ENCODE measurements at regions not wholly inside any gene's neighbourhood (a gene's known extent, or its start where the extent isn't known, plus 50 kb on each side); places are given as distances from the start of the nearest gene placed in this dataset.

DNA sequence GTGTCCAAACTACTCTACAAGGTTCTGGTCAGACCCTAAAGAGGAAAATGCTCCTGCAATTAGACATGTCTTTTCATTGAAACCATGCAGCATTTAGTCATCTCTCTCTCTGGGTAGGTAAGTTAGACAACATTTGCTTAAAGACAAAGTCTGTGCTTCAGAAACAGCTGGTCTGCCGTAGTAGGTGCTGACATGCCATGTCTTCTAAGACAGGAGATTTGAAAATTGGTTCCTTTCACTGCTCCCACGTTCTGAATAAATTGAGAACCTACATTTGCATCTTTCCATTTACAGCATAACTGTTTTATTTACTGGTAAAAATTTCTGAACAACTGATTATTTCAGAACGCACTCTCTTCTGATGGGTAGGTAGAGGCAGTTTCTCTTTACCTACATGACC, 494.0 kb downstream of the EFNB2 start:
- no peaks in the 10 kb centered on the region for H3K9me3 Mint-ChIP-seq

DNA sequence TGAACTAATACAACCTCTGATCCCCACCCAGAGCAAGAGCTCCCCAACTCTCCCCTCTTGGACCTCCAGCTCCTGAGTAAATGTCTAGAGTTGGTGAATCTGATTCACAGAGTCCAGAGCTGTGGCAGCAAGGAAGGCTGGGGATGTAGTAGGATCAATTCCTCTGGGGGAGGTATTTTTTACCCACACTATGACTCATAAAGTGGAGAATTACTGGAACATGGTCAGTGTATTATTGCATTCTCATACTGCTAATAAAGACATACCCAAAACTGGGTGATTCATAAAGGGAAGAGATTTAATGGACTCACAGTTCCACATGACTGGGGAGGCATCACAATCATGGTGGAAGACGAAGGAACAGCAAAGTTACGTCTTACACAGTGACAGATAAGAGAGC, 496.7 kb downstream of the EFNB2 start:
- TF ChIP-seq, protein P1, sequence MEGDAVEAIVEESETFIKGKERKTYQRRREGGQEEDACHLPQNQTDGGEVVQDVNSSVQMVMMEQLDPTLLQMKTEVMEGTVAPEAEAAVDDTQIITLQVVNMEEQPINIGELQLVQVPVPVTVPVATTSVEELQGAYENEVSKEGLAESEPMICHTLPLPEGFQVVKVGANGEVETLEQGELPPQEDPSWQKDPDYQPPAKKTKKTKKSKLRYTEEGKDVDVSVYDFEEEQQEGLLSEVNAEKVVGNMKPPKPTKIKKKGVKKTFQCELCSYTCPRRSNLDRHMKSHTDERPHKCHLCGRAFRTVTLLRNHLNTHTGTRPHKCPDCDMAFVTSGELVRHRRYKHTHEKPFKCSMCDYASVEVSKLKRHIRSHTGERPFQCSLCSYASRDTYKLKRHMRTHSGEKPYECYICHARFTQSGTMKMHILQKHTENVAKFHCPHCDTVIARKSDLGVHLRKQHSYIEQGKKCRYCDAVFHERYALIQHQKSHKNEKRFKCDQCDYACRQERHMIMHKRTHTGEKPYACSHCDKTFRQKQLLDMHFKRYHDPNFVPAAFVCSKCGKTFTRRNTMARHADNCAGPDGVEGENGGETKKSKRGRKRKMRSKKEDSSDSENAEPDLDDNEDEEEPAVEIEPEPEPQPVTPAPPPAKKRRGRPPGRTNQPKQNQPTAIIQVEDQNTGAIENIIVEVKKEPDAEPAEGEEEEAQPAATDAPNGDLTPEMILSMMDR (IDR thresholded peaks at IDR 0.05), result no peak
- H3K9me3 Mint-ChIP-seq, result no peaks in the 10 kb centered on the region
- H3K27me3 Mint-ChIP-seq (ENCODE audit: insufficient read depth), result peaks cover 1% of the 10 kb centered on the region; the same call in 1 of the 2 replicates
- H3K36me3 Mint-ChIP-seq (ENCODE audit: low read depth), result no peaks in the 10 kb centered on the region
- H3K27ac Mint-ChIP-seq, result peak overlapping the region; percentile 48
- peak overlapping the region; percentile 14; the same call in 1 of the 2 replicates for H3K4me3 Mint-ChIP-seq
- H3K4me1 Mint-ChIP-seq (ENCODE audit: low read depth), result peaks cover 37% of the 10 kb centered on the region
- DNase-seq, result peak; percentile 83

More for the DNA sequence above, 494.0 kb downstream of the EFNB2 start:
- peaks cover 29% of the 10 kb centered on the region for H3K4me1 Mint-ChIP-seq (ENCODE audit: low read depth)
- TF ChIP-seq, protein P1 (IDR thresholded peaks at IDR 0.05), result no peak
- no peaks in the 10 kb centered on the region for H3K36me3 Mint-ChIP-seq (ENCODE audit: low read depth)
- H3K4me3 Mint-ChIP-seq, result no peak overlapping the region
- H3K27ac Mint-ChIP-seq, result no peak overlapping the region
- H3K27me3 Mint-ChIP-seq (ENCODE audit: insufficient read depth), result peaks cover 1% of the 10 kb centered on the region; the same call in 1 of the 2 replicates
- no peak for DNase-seq

DNA sequence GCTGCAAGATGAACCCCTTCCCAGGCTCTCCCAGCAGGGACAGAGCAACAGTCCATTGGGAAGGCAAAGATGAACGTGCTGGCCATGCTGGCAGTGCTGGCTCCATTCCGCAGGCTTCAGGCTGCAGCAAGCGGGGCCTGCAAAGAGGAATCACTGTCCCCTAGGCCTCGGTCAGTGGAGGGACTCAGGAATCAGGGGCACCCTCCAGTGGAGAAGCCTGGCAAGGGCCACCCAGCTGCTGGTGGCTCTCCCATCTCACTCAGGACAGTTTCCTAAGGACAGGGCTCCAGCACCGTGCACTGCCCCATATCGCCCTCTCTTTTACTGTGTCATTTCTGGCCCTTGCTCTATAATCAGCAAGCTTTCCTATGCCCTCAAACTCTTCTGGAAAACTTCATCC, 498.6 kb downstream of the EFNB2 start:
- Mint-ChIP-seq H3K9me3 (no peaks in the 10 kb centered on the region), H3K4me3 (no peak overlapping the region), H3K27ac (no peak overlapping the region), H3K36me3 (ENCODE audit: low read depth) (no peaks in the 10 kb centered on the region), H3K4me1 (ENCODE audit: low read depth) (peaks cover 45% of the 10 kb centered on the region), H3K27me3 (ENCODE audit: insufficient read depth) (peaks cover 1% of the 10 kb centered on the region; the same call in 1 of the 2 replicates)
- DNase-seq, result no peak
- TF ChIP-seq, protein P1 (IDR thresholded peaks at IDR 0.05), result no peak

DNA sequence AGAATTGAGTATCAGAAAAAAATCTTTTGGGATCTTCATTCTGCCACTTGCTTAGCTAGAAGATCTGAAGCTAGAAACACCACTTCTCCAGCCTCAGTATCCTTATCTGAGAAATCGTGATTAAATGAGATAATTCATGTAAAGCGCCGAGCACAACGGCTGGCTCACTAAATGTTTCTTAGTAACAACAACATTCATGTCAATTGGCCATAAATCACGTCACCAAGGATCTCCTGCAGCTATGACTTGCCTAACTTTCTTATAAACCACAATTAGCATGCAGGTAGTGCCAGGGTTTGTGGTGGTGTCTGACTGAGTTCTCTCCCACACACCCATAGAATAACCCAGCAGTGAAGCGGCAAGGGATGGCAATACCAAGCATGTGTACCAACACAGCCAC, 501.3 kb downstream of the EFNB2 start:
- no peak overlapping the region for H3K4me3 Mint-ChIP-seq
- no peaks in the 10 kb centered on the region for H3K36me3 Mint-ChIP-seq (ENCODE audit: low read depth)
- no peaks in the 10 kb centered on the region for H3K9me3 Mint-ChIP-seq
- TF ChIP-seq, protein P1 (IDR thresholded peaks at IDR 0.05), result no peak
- peaks cover 36% of the 10 kb centered on the region for H3K4me1 Mint-ChIP-seq (ENCODE audit: low read depth)
- peaks cover 1% of the 10 kb centered on the region; the same call in 1 of the 2 replicates for H3K27me3 Mint-ChIP-seq (ENCODE audit: insufficient read depth)
- no peak for DNase-seq
- no peak overlapping the region for H3K27ac Mint-ChIP-seq

DNA sequence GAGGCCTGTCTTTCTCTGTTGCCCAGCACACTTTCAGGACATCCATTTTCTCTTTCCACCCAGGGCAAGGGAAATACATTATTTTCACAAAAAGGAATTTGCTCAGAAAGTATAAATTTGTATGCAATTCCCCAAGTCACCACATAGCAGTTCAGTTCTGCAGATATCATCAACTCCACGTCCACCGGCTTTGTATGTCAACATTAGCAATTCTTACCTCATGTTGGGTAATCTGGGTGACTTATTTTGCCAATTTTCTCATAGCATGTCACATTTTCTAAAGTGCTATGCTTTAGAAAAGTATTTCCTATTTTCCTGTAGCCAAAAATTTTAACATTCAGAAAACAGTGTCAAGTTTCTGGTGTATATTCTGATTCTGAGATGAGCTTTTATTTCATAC, 501.8 kb downstream of the EFNB2 start:
- no peaks in the 10 kb centered on the region for H3K9me3 Mint-ChIP-seq
- no peak overlapping the region for H3K27ac Mint-ChIP-seq
- H3K4me1 Mint-ChIP-seq (ENCODE audit: low read depth), result peaks cover 36% of the 10 kb centered on the region

More for the DNA sequence above, 501.8 kb downstream of the EFNB2 start:
- no peak overlapping the region for H3K4me3 Mint-ChIP-seq
- peaks cover 1% of the 10 kb centered on the region; the same call in 1 of the 2 replicates for H3K27me3 Mint-ChIP-seq (ENCODE audit: insufficient read depth)
- TF ChIP-seq, protein P1 (IDR thresholded peaks at IDR 0.05), result peak; percentile 71
- H3K36me3 Mint-ChIP-seq (ENCODE audit: low read depth), result no peaks in the 10 kb centered on the region
- peak; percentile 19 for DNase-seq
